CD4-positive, alpha-beta T cell (primary cell): ENCODE measurements at regions not wholly inside any gene's neighbourhood (a gene's known extent, or its start where the extent isn't known, plus 50 kb on each side); places are given as distances from the start of the nearest gene placed in this dataset.

Source experiments
- ATAC-seq: fragments of 200-7000 bp; cut with Tn5 transposase; one replicate; pipeline ENCODE4 v1.10.0; 2022; ENCODE audit warnings: mild to moderate bottlenecking; ENCODE audit not compliant: poor library complexity
- CTCF ChIA-PET: fragments of 350-600 bp; sonication (Branson Sonifier 250); formaldehyde crosslinking; loops from one replicate; lab custom pipeline; 2021; ENCODE audit warnings: antibody characterized with exemption, inconsistent platforms; lab: Charles Lee
- POLR2A ChIA-PET: fragments of 350-600 bp; sonication (Branson Sonifier 250); formaldehyde crosslinking; loops from one replicate; lab custom pipeline; 2021; ENCODE audit warnings: antibody characterized with exemption, inconsistent platforms; lab: Charles Lee
- DNase-seq, 14 experiments: peaks; one replicate each; pipeline ENCODE4 v3.0.0-alpha.2; 2013 to 2020; ENCODE audit warnings: mixed read lengths in 2 of 14
- H3K27ac ChIP-seq, 2 donors: one replicate each; pipeline versions ENCODE4 v1.5.1 to v1.7.0; 2013; ENCODE audit warnings: low read length in 2 of 2, low read depth in 1 of 2, mild to moderate bottlenecking in 1 of 2
- H3K27me3 ChIP-seq, 2 experiments: 1 replicate in 1 of 2; 2 replicates in 1 of 2; pipeline versions ENCODE4 v1.6.1 to v1.7.0; 2013; ENCODE audit warnings: low read length in 2 of 2, control low read depth in 1 of 2, mild to moderate bottlenecking in 1 of 2, moderate library complexity in 1 of 2; ENCODE audit not compliant: insufficient read depth in 2 of 2, control insufficient read depth in 1 of 2
- H3K36me3 ChIP-seq: one replicate; pipeline ENCODE4 v1.6.1; 2013; ENCODE audit warnings: low read length, control low read depth; ENCODE audit not compliant: insufficient read depth
- H3K4me1 ChIP-seq: one replicate; pipeline ENCODE4 v1.6.1; 2013; ENCODE audit warnings: low read length, control low read depth; ENCODE audit not compliant: insufficient read depth
- H3K4me3 ChIP-seq: one replicate; pipeline ENCODE4 v1.5.1; 2013; ENCODE audit warnings: mild to moderate bottlenecking, low read length, moderate library complexity
- H3K9me3 ChIP-seq, 2 experiments: 1 replicate in 1 of 2; 2 replicates in 1 of 2; pipeline versions ENCODE4 v1.6.1 to v1.7.0; 2013; ENCODE audit warnings: low read length in 2 of 2, mild to moderate bottlenecking in 2 of 2, control low read depth in 1 of 2, moderate library complexity in 1 of 2; ENCODE audit not compliant: control insufficient read depth in 1 of 2, insufficient read depth in 1 of 2
- H3K27ac Mint-ChIP-seq: one replicate; pipeline ENCODE4 v1.8.0; 2020; ENCODE audit warnings: mixed read lengths
- H3K27me3 Mint-ChIP-seq: one replicate; pipeline ENCODE4 v1.8.0; 2021; ENCODE audit warnings: mixed read lengths
- H3K36me3 Mint-ChIP-seq: one replicate; pipeline ENCODE4 v1.8.0; 2021; ENCODE audit warnings: low read depth, mixed read lengths
- H3K4me1 Mint-ChIP-seq: one replicate; pipeline ENCODE4 v1.8.0; 2021; ENCODE audit warnings: low read depth, mixed read lengths
- H3K4me3 Mint-ChIP-seq: one replicate; pipeline ENCODE4 v1.8.0; 2020; ENCODE audit warnings: mild to moderate bottlenecking, mixed read lengths
- H3K9me3 Mint-ChIP-seq: one replicate; pipeline ENCODE4 v1.8.0; 2020; ENCODE audit warnings: mixed read lengths
- intact Hi-C, 2 experiments: fragments of 100-400 bp; cut with DNase I in 1 of 2; cut with micrococcal nuclease in 1 of 2; formaldehyde crosslinking; loops; one replicate each; pipeline versions ENCODE4 v1.15.1 to v1.9.0; 2023 to 2025; cut with DNase I, micrococcal nuclease
- TF ChIP-seq, protein P1 (sequence below): fragments of 200-600 bp; IDR thresholded peaks from one replicate; pipeline ENCODE4 v1.8.0; 2022; ENCODE audit warnings: antibody characterized with exemption, mild to moderate bottlenecking

DNA sequence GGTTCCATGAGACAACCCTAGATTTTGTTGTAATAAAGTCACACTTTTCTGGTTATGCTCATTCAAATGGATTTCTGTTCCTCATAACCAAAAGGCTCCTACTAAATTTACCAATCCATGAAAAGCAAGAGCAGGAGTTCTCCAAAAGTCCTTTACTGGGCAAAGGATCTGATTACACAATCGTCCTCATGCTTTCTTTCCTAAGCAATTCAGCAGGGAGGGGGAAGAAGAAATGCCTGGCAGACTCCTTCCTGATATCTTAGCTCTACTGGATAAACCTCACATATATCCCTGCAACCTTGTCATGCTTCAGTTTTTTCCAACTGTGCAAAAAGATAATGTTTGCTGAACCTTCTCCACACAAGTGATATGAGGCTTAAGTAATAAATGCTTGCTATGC, 67.6 kb upstream of the GUCA2B start:
- intact Hi-C loops = no loop called here

DNA sequence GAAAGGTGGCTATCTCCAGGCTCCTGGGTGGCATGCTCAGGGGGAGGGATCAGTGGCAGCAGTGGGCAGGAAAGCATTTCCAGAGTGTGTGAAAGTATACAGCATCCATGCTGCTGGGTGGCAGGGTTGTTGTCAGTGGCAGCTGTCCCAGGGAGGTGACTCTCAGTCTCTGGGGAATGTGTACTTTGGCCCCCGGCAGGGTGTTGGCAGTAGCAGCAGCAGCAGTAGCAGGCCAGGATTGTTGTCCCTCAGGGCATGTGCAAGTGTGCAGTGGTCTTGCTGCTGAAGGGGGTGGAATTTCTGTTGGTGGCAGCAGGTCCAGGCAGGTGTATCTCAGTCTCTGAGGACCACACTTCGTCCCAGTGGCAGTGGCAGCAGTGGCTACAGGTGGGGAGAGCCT, 71.7 kb upstream of the GUCA2B start:
- no peak for ATAC-seq
- Mint-ChIP-seq H3K9me3 (peaks cover 9% of the 10 kb centered on the region), H3K4me3 (no peak overlapping the region), H3K27ac (no peak overlapping the region), H3K27me3 (peaks cover 23% of the 10 kb centered on the region), H3K36me3 (no peaks in the 10 kb centered on the region), H3K4me1 (no peaks in the 10 kb centered on the region)
- Histone ChIP-seq H3K27me3 (peaks cover 0 to 14% of the 10 kb centered on the region in 2 experiments), H3K4me1 (no peaks in the 10 kb centered on the region), H3K36me3 (no peaks in the 10 kb centered on the region), H3K9me3 (peaks cover 11 to 16% of the 10 kb centered on the region in 2 experiments), H3K4me3 (no peak overlapping the region), H3K27ac (no peak overlapping the region)
- intact Hi-C loops = no loop called here
- POLR2A ChIA-PET = no interaction called here
- peak in 1 of 14 experiments; percentile 3 for DNase-seq
- TF ChIP-seq, protein P1, sequence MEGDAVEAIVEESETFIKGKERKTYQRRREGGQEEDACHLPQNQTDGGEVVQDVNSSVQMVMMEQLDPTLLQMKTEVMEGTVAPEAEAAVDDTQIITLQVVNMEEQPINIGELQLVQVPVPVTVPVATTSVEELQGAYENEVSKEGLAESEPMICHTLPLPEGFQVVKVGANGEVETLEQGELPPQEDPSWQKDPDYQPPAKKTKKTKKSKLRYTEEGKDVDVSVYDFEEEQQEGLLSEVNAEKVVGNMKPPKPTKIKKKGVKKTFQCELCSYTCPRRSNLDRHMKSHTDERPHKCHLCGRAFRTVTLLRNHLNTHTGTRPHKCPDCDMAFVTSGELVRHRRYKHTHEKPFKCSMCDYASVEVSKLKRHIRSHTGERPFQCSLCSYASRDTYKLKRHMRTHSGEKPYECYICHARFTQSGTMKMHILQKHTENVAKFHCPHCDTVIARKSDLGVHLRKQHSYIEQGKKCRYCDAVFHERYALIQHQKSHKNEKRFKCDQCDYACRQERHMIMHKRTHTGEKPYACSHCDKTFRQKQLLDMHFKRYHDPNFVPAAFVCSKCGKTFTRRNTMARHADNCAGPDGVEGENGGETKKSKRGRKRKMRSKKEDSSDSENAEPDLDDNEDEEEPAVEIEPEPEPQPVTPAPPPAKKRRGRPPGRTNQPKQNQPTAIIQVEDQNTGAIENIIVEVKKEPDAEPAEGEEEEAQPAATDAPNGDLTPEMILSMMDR = no peak
- CTCF ChIA-PET = interaction anchor here (1.5 kb wide), 1 partner anchor 16 kb away, joined by 3 read pairs; no protein-coding TSS in a partner anchor

More for the DNA sequence above, 67.6 kb upstream of the GUCA2B start:
- Mint-ChIP-seq H3K4me1 (no peaks in the 10 kb centered on the region), H3K27me3 (peaks cover 33% of the 10 kb centered on the region), H3K27ac (no peak overlapping the region), H3K4me3 (no peak overlapping the region), H3K36me3 (no peaks in the 10 kb centered on the region), H3K9me3 (peaks cover 5% of the 10 kb centered on the region)
- ATAC-seq (no peak), DNase-seq (no peak)
- Histone ChIP-seq H3K27ac (no peak overlapping the region), H3K9me3 (peaks cover 12 to 17% of the 10 kb centered on the region in 2 experiments), H3K4me3 (no peak overlapping the region), H3K36me3 (no peaks in the 10 kb centered on the region), H3K27me3 (peaks cover 4 to 6% of the 10 kb centered on the region in 2 experiments), H3K4me1 (no peaks in the 10 kb centered on the region)
- CTCF ChIA-PET = no interaction called here
- TF ChIP-seq, protein P1 = no peak
- POLR2A ChIA-PET = no interaction called here

DNA sequence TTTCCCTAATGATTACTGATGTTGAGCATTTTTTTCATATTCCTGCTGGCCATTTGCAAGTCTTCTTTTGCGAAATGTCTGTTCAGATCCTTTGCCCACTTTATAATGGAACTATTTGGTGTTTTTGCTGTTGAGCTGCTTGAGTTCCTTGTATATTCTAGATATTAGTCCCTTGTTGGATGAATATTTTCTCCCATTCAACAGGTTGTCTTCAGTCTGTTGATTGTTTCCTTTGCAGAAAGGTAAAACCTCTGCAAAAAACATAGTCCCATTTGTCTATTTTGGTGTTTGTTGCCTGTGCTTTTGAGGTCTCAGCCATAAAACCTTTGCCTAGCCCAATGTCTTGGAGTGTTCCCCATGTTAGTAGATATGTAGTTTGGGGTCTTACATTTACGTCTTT, 78.0 kb upstream of the GUCA2B start:
- Histone ChIP-seq H3K27ac (no peak overlapping the region), H3K4me1 (no peaks in the 10 kb centered on the region), H3K36me3 (no peaks in the 10 kb centered on the region), H3K27me3 (peaks cover 0 to 7% of the 10 kb centered on the region in 2 experiments), H3K9me3 (peaks cover under 1 to 8% of the 10 kb centered on the region in 2 experiments), H3K4me3 (no peak overlapping the region)
- TF ChIP-seq, protein P1 = no peak
- H3K27ac Mint-ChIP-seq = no peak overlapping the region
- no peaks in the 10 kb centered on the region for H3K36me3 Mint-ChIP-seq
- no peak for ATAC-seq
- DNase-seq = no peak
- POLR2A ChIA-PET = no interaction called here
- H3K9me3 Mint-ChIP-seq = peaks cover 5% of the 10 kb centered on the region
- peaks cover 23% of the 10 kb centered on the region for H3K27me3 Mint-ChIP-seq
- no peaks in the 10 kb centered on the region for H3K4me1 Mint-ChIP-seq
- H3K4me3 Mint-ChIP-seq = no peak overlapping the region
- CTCF ChIA-PET = no interaction called here
- intact Hi-C loops = no loop called here
